ENCODE measurements at regions not wholly inside any gene's neighbourhood (a gene's known extent, or its start where the extent isn't known, plus 50 kb on each side); places are given as distances from the start of the nearest gene placed in this dataset.

DNA sequence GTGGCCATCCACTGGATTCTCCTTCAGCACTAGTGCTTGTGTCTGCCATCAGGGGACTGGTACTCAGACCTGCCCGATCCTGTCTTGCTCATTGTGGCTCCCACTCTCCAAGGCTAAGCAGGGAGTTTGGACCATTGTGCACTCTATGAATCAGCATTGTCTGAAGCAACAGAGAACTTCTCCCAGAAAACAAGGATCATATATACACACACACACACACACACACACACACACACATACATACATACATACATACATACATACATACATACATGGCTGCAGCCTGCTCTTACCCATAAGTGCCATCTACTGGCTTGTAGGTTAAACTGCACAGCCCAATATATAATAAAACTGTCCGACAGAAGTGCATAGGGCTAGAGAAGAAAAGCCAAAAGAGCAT lies 345.3 kb upstream of the LCORL start:
- TF ChIP-seq, protein P1, sequence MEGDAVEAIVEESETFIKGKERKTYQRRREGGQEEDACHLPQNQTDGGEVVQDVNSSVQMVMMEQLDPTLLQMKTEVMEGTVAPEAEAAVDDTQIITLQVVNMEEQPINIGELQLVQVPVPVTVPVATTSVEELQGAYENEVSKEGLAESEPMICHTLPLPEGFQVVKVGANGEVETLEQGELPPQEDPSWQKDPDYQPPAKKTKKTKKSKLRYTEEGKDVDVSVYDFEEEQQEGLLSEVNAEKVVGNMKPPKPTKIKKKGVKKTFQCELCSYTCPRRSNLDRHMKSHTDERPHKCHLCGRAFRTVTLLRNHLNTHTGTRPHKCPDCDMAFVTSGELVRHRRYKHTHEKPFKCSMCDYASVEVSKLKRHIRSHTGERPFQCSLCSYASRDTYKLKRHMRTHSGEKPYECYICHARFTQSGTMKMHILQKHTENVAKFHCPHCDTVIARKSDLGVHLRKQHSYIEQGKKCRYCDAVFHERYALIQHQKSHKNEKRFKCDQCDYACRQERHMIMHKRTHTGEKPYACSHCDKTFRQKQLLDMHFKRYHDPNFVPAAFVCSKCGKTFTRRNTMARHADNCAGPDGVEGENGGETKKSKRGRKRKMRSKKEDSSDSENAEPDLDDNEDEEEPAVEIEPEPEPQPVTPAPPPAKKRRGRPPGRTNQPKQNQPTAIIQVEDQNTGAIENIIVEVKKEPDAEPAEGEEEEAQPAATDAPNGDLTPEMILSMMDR (IDR thresholded peaks at IDR 0.05 in 4 of 5, conservative IDR thresholded peaks at IDR 0.05 in 1 of 5) = peak in 3 of 5 experiments; percentile 17 to 34 (median 30)
- no peak for TF ChIP-seq POLR2A (IDR thresholded peaks at IDR 0.05)

Data from gastrocnemius medialis (tissue), 4 donors.